NCI-H1417 (cell line): ENCODE measurements at regions not wholly inside any gene's neighbourhood (a gene's known extent, or its start where the extent isn't known, plus 50 kb on each side); places are given as distances from the start of the nearest gene placed in this dataset.

Source experiments
- DNase-seq, 3 experiments: peaks; one replicate each; lab custom pipeline; 2025; lab: John Stamatoyannopoulos, UW

DNA sequence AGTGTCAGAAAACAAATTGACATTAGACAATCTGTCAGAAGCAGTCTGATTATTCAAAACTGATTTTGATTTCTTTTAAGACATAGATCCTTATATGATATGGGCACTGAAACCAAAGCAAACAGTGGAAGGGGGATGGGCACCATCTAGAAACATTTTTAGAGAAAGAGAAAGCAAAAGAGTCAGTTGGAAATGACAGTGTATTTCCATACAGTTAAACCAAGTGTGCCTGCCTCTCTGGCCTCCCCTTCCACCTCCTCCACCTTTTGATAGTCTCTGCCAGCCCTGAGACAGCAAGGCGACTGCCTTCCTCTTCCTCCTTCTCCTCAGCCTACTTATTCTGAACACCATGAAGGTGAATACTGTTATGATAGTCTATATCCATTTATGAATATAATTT lies 949.7 kb downstream of the AMY1C start:
- no peak for DNase-seq

DNA sequence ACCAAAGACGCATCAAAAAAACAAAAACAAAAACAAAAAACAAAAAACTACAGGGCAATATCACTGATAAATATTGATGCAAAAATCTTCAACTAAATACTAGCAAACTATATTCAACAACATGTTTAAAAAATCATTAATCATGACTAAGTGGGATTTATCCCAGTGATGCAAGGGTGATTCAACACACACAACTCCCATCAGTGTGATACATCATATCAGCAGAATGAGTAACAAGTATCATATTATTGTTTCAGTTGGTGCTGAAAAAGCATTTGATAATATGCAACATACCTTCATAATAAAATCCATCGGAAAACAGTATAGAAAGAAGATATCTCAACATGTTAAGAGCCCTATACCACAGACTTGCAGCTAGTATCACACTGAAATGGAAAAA lies 953.0 kb downstream of the AMY1C start:
- no peak for DNase-seq

DNA sequence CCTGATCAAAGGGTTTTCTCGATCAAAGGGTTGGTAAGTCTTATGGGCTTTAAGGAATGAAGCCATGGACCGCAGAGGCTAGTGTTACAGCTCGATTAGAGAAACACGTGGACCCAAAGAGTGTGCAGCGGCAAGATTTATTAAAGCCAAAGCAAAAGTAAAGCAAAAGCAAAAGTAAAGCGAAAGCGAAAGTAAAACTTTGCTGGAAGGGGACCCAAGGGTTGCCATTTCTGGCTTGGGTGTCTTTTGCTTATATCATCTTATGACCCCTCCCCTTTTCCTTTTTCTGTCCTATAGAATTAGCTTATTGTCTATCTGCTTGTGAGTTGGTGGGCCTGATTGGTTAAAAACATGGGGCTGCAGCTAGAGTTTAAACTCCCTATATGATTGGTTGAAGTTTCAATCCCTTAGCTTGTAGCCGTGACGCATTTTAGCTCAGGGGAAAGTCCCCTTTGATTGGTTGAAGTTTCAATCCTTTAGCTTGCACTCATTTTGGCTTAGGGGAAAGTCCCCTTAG lies 957.0 kb downstream of the AMY1C start:
- peak in 1 of 3 experiments; percentile 30 for DNase-seq

DNA sequence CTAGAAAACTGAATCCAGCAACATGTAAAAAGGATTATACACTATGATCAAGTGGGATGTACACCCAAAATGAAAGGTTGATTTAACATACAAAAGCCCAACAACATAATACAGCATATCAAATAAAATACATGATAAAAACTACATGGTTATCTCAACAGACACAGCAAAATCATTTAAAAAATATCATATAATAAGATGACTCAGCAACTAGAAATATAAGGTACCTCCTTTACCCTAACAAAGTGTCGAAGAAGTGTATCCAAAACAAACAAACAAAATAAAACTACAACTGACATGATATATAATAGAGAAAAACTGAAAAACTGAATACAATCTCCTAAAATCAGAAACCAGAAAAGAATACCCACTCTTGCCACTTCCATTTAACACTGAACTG lies 969.1 kb downstream of the AMY1C start:
- DNase-seq, result no peak

DNA sequence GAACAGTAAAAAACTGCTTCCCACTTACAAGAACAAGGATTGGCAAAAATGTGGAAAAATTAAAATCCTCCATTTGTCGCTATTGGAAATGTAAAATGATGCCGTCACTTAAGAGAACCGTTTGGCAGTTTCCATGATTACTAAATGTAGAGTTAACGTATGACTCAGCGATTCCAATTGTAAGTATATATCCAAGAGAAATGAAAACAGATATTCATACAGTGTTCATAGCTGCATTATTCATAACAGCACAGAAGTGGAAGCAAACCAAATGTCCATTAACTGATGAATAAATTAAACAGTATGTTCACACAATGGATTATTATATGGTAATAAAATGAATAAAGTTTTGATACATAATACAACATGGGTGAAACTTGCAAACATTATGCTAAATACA lies 971.0 kb downstream of the AMY1C start:
- DNase-seq, result no peak

DNA sequence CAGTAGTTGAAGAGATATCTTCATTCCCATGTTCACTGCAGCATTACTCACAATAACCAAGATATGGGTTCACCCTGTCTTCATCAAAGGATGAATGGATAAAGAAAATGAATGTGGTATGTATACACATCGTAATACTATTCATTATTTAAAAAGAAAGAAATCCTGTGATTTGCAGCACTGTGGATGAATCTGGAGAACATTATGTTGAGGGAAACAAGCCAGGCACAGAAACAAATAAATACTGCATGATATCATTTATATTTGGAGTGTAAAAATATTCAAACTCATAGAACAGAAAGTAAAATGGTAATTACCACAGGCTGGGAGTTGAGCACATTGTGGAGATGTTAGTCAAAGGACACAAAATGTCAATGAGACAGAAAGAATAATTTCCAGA lies 977.2 kb downstream of the AMY1C start:
- DNase-seq, result no peak

DNA sequence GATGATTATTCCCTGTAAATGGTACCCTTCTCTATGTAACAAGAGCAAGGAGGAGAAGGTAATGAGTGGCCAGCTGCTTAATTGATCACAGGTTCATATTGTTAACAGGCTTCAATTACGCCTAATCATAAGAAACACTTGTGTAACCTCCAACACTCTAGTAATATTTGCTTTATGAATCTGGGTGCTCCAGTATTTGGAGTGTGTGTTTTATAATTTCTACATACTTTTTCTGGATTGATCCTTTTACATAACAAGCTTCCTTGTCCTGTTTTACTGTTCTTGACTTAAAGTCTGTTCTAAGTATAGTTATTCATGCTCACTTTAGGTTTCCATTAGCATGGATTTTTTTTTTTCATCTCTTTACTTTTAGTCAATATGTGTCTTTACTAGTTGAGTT lies 984.2 kb downstream of the AMY1C start:
- peak in 2 of 3 experiments; percentile 17 to 73 for DNase-seq

DNA sequence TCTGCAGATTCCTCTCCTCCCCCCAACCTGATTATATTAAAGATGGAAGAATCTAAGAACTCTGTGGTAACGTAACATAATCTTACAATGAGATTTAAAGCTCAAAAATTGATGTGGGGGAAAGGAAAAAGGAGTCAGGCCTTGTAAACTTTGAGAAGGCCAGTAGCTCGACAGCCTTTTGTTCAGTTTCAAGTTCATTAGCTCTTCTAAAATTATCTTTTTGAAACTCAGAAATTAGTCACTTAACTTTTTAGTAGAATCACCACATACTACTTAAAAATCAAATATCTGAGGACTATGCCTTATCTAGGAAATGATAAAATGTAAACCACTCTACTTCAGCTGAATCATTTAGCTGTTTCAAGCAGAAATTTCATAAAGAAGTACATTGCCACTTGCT lies 996.2 kb downstream of the AMY1C start:
- no peak for DNase-seq

DNA sequence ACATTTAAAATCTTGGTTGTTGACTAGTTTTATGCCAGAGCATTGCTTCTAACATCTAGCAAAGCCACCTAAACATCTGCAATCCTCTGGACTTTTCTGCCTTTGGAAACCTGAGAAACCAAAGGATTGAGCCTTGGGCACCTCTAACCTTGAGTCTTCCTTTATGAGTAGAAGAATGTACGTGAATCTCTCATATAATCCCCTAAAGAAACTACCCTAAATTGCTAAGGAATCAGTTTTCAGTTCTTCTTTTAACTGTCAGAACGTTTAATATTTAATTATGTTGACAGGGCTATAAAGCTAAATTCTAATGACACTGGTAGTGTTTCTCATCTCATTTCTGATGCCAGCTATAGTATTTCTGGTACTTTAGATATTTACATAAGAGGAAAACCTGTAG lies 997.3 kb downstream of the AMY1C start:
- peak in 1 of 3 experiments; percentile 17 for DNase-seq

DNA sequence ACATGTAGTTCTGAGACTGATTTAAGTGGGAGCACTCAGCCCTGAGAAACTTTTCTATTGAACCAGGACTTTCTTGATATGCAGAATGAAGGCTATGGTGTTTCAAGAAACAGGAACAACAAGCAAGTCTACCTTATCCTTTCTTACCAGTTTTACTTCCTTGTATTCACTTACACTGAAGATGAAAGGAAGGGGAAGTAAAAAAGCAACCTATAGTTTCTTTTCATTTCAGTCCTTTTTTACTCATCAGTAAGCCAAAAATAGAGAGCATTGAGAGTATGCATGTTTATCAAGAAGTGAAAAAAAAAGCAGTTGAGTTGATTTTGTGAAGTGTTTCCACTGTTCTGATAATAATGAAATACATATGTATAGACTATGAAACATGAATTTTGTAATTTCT lies 1010.3 kb downstream of the AMY1C start:
- DNase-seq, result no peak

DNA sequence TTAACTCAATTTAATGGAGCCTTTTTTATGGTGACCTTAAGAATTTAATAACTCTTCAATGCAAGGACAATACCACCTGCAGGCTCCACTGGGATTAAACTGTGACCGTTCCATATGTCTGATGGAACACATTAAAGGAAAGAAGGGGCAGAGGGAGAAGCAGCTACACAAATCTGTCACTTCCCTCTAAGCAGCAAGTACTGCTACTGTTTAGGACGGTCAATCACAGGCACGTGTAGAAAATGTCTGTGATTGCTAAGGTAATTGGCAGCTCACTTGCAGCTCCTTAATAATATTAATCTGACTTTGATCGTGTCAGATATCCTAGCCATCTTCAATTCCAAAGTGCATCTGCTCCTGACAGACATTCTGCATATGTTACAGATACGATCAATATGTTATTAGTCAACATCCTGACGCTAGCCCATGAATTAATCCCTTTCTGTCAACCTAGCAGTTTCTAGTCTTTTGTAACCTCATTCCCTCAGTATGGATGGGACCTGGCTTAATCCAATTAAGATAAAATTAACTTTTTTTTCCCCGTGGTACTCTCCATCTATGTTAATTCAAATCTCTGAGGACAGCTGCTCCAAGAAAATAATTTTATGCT lies 1012.4 kb downstream of the AMY1C start:
- DNase-seq, result no peak

DNA sequence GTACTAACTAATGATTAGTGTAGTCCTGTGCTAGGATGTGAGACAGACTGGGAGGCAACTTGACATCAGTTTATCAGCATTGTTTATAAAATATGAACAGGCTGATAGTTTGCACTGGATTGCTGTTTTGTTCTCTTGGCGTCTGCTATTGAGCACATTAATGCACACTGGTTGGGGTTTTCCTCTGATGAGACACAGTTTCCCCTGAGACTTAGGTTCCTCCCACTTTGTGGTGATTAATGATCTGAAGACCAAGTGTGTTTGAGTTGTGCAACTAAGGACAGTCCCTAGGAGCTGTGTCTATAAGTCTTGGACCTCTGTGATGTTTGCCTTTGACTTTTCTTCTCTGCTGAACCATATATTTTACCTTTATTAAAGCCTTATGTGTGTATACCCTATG lies 1015.4 kb downstream of the AMY1C start:
- no peak for DNase-seq

DNA sequence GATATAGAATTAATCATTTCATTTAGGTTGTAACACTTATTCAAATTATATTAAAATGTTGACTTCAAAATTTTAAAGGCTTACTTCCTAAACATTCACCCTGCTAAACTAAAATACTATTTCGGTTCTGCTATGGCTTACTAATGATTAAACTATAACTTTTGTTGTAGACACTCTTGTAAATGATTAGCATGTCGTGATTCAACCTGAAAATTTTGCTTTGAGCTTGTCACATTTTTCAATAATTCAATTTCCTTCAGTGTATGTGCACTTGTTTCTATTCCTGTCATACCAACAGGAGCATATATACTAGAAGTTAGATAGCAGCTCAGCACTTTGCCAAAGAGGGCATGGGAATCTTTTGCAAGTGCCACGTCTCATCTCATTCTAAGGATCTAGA lies 1018.8 kb downstream of the AMY1C start:
- no peak for DNase-seq

DNA sequence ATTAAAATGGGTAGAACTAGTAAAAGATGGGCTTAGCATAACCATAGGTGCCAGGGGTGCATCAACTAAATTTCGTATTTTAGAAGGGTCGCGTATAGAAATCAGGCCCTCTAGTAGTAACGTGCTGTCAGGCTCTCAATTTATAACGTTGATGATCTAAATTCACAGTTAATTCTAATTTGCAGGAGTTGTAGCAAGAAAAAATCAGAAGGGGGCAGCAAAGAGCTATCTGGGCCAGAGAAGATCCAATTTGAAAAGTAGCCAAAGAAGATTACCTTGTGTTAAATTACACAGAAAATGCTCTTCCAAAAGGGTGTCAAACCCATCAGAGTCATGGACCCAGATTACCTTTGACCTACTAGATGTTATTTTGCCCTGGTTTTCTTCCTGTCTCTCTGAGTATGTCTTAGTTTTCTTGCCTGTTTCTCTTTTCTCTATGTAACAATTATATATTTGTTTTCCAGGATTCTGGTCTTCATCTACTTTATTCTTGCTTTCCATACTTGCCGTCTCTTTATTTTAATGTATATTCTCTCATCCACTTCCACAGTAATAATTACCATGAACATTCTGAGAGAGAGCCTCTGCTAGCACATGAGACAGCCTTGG lies 1030.9 kb downstream of the AMY1C start:
- DNase-seq, result peak in 2 of 3 experiments; percentile 38 to 77

DNA sequence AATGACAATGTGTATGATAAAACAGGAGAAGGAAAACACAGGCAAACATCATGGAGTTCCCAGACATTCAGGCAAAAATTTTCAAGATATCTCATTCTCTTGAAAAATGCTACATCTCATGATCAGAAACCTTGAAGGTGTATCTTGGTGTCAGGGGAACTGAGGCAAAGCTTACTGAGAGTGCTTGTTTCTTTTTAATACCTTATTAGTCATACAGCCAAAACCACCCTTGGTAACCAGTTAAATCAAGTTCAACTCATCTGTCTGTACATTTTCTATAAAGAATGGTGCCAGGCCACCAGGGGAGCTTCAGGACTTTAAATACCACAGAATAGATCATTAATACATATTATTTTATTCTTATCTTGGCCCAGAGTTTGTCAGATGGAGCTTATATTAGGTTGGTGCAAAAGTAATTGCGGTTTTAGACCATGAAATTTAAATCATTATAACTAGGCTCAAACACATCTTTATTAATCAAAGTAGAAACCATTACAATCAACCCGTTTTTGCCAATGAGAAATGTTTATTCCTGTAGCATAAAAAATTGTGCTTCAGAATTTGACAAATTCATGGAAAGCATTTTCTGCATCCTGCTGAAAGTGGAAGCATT lies 1036.0 kb downstream of the AMY1C start:
- no peak for DNase-seq

DNA sequence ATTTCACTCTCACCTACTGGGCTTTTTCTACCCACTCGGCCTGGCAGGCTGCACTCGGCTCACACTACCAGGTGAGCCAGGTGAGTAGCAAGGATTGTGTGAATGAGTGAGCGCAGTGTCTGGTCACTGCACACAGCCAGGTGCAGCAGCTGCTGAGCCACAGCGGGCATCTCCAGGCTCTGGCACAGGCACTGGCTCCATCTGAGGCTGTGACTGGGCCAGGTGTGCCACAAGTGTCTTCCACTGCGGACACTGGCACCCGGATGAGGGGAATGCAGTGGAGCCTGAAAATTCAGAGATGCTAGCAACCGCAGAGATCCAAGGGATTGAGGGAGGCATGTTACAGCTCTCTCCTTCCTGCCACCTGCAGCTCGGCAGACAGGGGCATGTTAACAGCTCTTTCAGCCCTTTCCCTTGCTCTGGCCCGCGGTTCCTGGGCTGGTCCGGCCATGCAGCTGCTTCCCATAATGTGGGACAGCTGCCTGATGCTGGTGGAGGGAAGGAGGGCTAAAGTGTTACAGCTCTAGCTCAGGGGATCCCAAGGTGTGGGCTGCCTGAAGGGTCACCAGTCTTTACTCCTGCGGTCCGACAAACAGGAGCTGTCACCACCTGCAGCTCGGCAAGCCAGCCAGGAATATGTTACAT lies 1038.3 kb downstream of the AMY1C start:
- no peak for DNase-seq

DNA sequence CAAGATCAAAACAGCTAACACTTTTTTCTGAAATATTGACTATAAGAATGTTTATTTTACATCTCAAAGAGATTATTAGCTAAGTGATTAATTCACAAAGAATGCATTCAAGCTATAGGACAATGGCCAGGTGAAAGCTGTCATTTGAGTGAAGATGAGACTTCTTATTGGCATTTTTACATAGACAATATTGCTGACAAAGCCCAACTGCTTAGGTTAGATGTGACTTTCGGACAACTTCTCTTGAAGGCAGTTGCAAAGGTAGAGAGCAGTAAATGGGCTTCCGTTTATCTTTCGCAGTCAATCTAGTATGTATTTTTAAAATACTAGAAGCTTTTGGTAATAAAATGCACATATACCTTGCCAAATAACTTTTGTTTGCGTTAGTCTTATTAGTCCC lies 1041.3 kb downstream of the AMY1C start:
- DNase-seq, result no peak

DNA sequence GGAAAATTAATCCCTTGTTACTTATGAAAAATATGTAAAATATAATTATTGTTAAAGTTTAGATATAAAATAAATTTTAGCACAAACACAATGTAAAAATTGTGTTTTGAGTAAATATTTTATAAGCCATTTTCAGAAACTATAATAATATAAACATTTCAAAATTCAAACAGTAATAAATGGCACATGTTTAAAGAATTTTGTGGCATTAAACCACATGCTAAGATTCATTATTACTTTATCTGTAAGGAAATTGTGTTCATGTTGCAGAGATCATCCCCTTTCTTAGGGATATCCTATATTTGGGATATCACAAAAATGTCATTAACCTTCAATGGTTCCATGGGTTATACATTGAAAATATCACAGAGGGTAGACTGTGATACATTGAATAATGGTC lies 1044.3 kb downstream of the AMY1C start:
- DNase-seq, result no peak

DNA sequence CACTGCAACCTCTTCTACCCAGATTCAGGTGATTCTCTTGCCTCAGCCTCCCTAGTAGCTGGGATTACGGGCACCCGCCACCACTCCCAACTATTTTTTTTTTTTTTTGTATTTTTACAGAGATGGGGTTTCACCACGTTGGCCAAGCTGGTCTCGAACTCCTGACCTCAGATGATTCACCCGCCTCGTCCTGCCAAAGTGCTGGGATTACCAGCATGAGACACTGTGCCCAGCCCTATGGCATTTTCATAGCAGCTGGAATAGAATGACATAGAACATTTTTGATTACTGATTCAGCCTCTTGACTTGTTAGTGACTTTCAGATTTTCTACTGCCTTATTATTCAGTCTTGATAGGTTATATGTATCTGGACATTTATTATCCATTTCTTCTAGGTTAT lies 1046.2 kb downstream of the AMY1C start:
- DNase-seq, result no peak

DNA sequence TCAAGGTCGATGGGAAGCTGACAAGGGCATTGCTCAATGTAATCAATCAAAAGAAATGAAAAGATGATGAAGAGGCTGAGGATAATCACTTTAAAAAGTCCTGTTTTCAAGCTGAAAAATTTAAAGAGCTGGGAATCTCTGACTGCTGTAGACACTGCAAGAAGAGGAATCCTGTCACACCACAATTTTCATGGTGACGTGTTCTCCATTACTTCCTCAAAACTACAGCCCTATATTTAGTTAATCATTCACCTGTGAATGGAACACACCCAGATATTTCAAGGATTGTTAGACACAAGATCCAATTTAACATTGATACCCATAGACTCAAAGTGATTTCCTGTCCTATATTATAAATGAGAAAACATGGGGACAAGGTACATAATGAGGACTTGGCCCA lies 1048.3 kb downstream of the AMY1C start:
- no peak for DNase-seq

DNA sequence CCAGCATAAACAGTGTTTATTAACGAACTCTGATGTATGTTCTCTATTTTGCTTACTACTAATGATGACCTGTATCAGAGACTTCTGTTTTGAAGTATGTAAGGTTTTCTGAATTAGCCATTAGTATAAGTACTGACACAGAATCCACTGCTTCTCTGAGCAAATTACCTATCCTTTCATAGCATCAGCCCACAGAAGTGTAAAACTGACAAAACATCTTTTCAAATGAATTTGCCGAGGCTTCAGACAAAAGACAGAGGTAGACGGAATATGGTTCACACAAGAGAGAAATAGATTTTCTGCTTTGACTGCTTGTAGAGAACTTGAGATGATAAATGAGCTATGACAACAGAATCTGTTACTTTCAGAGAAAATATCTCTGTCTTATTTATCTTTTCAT lies 1051.6 kb downstream of the AMY1C start:
- no peak for DNase-seq

DNA sequence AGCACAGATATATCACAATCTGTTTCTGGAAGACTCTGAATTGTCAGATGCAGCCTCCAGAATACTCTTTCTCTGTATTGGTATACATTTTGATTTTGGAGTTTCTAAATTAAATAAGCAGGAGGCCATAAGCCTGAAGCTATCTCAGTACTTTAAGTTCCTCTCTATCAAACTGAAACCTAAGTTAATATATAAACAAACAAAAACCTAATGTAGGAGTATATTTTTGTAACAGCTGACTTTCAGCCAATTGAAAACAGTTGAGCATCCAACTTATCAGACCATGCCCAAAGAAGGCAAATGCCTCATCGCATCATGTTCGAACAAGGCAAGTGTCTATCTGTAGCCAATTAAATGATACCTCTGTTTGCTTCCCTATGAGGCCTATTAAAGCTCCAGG lies 1054.4 kb downstream of the AMY1C start:
- no peak for DNase-seq

DNA sequence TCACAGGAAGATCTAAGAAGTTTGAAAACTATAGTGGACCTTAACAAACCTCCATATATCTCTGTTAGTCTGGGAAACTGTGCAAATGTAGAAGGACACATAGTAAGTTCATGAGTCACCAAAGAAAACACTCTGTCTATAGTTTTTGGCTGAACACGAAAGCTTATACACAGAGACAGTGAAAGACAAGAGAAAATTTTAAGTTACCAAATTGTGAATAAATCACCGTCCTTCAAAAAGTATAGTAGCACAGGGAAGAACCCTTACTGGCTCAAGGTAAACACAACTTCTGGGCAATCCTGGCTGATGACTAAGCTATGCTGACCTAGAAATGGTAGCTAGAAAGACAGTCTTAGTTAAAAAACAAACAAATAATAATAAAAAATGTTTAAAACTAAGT lies 1057.9 kb downstream of the AMY1C start:
- DNase-seq, result no peak
